SK-N-SH (cell line): ENCODE measurements at regions not wholly inside any gene's neighbourhood (a gene's known extent, or its start where the extent isn't known, plus 50 kb on each side); places are given as distances from the start of the nearest gene placed in this dataset.

Experiments used
- CTCF ChIA-PET: fragments of 300-600, 350-600 bp; formaldehyde crosslinking; extraction: SDS; loops from one replicate; lab custom pipeline; 2021; lab: Yijun Ruan, JAX
- POLR2A ChIA-PET: fragments of 350-600 bp; sonication (Branson Sonifier 250); formaldehyde crosslinking; extraction: SDS; loops from one replicate; lab custom pipeline; 2020; ENCODE audit warnings: antibody characterized with exemption, inconsistent platforms; lab: Yijun Ruan, JAX
- DNase-seq: peaks from one replicate; pipeline ENCODE4 v3.0.0; 2012
- H2AFZ ChIP-seq: fragments of 200-600 bp; sonication (generic); 2 replicates; pipeline ENCODE4 v1.8.1; 2016; ENCODE audit warnings: antibody characterized with exemption, mild to moderate bottlenecking, low read depth
- H3F3A ChIP-seq: fragments of 200-600 bp; sonication (generic); replicated peaks from 2 replicates; pipeline ENCODE3; 2016; ENCODE audit warnings: antibody characterized with exemption, mild to moderate bottlenecking; ENCODE audit not compliant: insufficient read depth
- H3K27ac ChIP-seq, 2 experiments: fragments of 200-500 bp in 1 of 2; fragments of 200-600 bp in 1 of 2; sonication (Bioruptor generic) in 1 of 2; sonication (generic), shearing (Covaris generic) in 1 of 2; 2 replicates each; pipeline versions ENCODE4 v1.5.1 to v1.6.1; 2014 to 2016; ENCODE audit warnings: low read depth in 2 of 2, inconsistent platforms in 1 of 2, low read length in 1 of 2, mild to moderate bottlenecking in 1 of 2, mixed read lengths in 1 of 2
- H3K27me3 ChIP-seq: fragments of 200-600 bp; sonication (generic), shearing (Covaris generic); 2 replicates; pipeline ENCODE4 v1.6.1; 2016; ENCODE audit warnings: mixed run types; ENCODE audit not compliant: insufficient read depth
- H3K36me3 ChIP-seq, 2 experiments: fragments of 200-500 bp in 1 of 2; fragments of 200-600 bp in 1 of 2; sonication (Bioruptor generic) in 1 of 2; sonication (generic) in 1 of 2; replicated peaks in 1 of 2; 2 replicates each; pipeline versions ENCODE3 to v1.5.1; 2014 to 2016; ENCODE audit warnings: low read length in 1 of 2, mild to moderate bottlenecking in 1 of 2; ENCODE audit not compliant: insufficient read depth in 2 of 2, control insufficient read depth in 1 of 2
- H3K4me1 ChIP-seq, 2 experiments: fragments of 200-500 bp in 1 of 2; fragments of 200-600 bp in 1 of 2; sonication (Bioruptor generic) in 1 of 2; sonication (generic), shearing (Covaris generic) in 1 of 2; 2 replicates each; pipeline versions ENCODE4 v1.5.1 to v1.6.1; 2014 to 2016; ENCODE audit warnings: low read depth in 1 of 2, low read length in 1 of 2, mixed run types in 1 of 2; ENCODE audit not compliant: insufficient read depth in 2 of 2, control insufficient read depth in 1 of 2
- H3K4me2 ChIP-seq: fragments of 200-600 bp; sonication (generic), shearing (Covaris generic); 2 replicates; pipeline ENCODE4 v1.6.1; 2017; ENCODE audit warnings: mixed run types
- H3K4me3 ChIP-seq, 2 experiments: fragments of 200-500 bp in 1 of 2; fragments of 200-600 bp in 1 of 2; sonication (Bioruptor generic) in 1 of 2; sonication (generic), shearing (Covaris generic) in 1 of 2; 2 replicates each; pipeline versions ENCODE4 v1.5.1 to v1.8.1; 2014 to 2016; ENCODE audit warnings: low read depth in 2 of 2, inconsistent platforms in 1 of 2, low read length in 1 of 2, mild to moderate bottlenecking in 1 of 2, mixed read lengths in 1 of 2, moderate library complexity in 1 of 2
- H3K79me2 ChIP-seq: fragments of 200-600 bp; sonication (generic); 2 replicates; pipeline ENCODE4 v1.8.1; 2017; ENCODE audit warnings: mild to moderate bottlenecking; ENCODE audit not compliant: insufficient read depth
- H3K9ac ChIP-seq: fragments of 200-600 bp; sonication (generic); 2 replicates; pipeline ENCODE4 v1.6.1; 2017; ENCODE audit warnings: mixed run types
- H3K9me2 ChIP-seq: fragments of 200-600 bp; sonication (generic); 2 replicates; pipeline ENCODE4 v1.6.1; 2017; ENCODE audit warnings: mixed run types
- H3K9me3 ChIP-seq: fragments of 200-600 bp; sonication (generic); 2 replicates; pipeline ENCODE4 v1.6.1; 2017; ENCODE audit warnings: mixed run types, mild to moderate bottlenecking, moderate library complexity
- H4K20me1 ChIP-seq: fragments of 200-600 bp; sonication (generic); 2 replicates; pipeline ENCODE4 v1.6.1; 2017; ENCODE audit warnings: mild to moderate bottlenecking, mixed run types; ENCODE audit not compliant: insufficient read depth
- CHD2 ChIP-seq: fragments of 150-350 bp; IDR thresholded peaks from 2 replicates; pipeline ENCODE4 v1.6.1; 2018; ENCODE audit warnings: low read length; ENCODE audit not compliant: partially characterized antibody
- CTCF ChIP-seq: fragments of 200-600 bp; sonication (generic); IDR thresholded peaks from 2 replicates; pipeline ENCODE4 v1.6.1; 2017; ENCODE audit warnings: antibody characterized with exemption, mild to moderate bottlenecking, moderate library complexity
- ELF1 ChIP-seq: IDR thresholded peaks from 2 replicates; pipeline ENCODE4 v1.4.0; 2012
- EP300 ChIP-seq, 2 experiments: IDR thresholded peaks; 2 replicates each; pipeline versions ENCODE4 v1.4.0 to v1.6.1; 2012; ENCODE audit warnings: borderline replicate concordance in 1 of 2, low read depth in 1 of 2, low read length in 1 of 2
- FOSL2 ChIP-seq: IDR thresholded peaks from 2 replicates; pipeline ENCODE4 v1.4.0; 2012; ENCODE audit warnings: low read depth, mild to moderate bottlenecking, moderate library complexity, borderline replicate concordance
- FOXJ3 ChIP-seq: sonication (generic); formaldehyde crosslinking; IDR thresholded peaks from 2 replicates; pipeline ENCODE4 v1.5.1; 2020; ENCODE audit warnings: mild to moderate bottlenecking, missing genetic modification reagents
- FOXM1 ChIP-seq: IDR thresholded peaks from 2 replicates; pipeline ENCODE4 v1.4.0; 2012; ENCODE audit warnings: low read depth, mild to moderate bottlenecking
- GATA2 ChIP-seq: sonication (generic); formaldehyde crosslinking; IDR thresholded peaks from 2 replicates; pipeline ENCODE4 v1.5.0; 2020; ENCODE audit warnings: mild to moderate bottlenecking, missing genetic modification reagents
- IRF3 ChIP-seq: fragments of 150-350 bp; IDR thresholded peaks from 2 replicates; pipeline ENCODE4 v1.6.1; 2016; ENCODE audit warnings: mild to moderate bottlenecking, low read depth, low read length
- MAX ChIP-seq: IDR thresholded peaks from 2 replicates; pipeline ENCODE4 v1.4.0; 2012; ENCODE audit warnings: low read depth
- MEF2A ChIP-seq: IDR thresholded peaks from 2 replicates; pipeline ENCODE4 v1.4.0; 2012; ENCODE audit warnings: low read depth, borderline replicate concordance
- NFIC ChIP-seq: IDR thresholded peaks from 2 replicates; pipeline ENCODE4 v1.4.0; 2012; ENCODE audit warnings: borderline replicate concordance
- NRF1 ChIP-seq: IDR thresholded peaks from 2 replicates; pipeline ENCODE4 v1.6.1; 2012; ENCODE audit warnings: low read depth, mild to moderate bottlenecking, low read length
- RAD21 ChIP-seq: IDR thresholded peaks from 2 replicates; pipeline ENCODE4 v1.6.1; 2012; ENCODE audit warnings: mild to moderate bottlenecking, low read length
- RCOR1 ChIP-seq: fragments of 150-350 bp; IDR thresholded peaks from 2 replicates; pipeline ENCODE4 v1.6.1; 2017; ENCODE audit warnings: antibody characterized with exemption, low read length
- REST ChIP-seq: IDR thresholded peaks from 2 replicates; pipeline ENCODE4 v1.6.1; 2012; ENCODE audit warnings: mild to moderate bottlenecking, low read depth, low read length, moderate library complexity
- RFX5 ChIP-seq: IDR thresholded peaks from 2 replicates; pipeline ENCODE4 v1.6.1; 2012; ENCODE audit warnings: mild to moderate bottlenecking, improper control_type of control experiment, low read length
- RXRA ChIP-seq: IDR thresholded peaks from 2 replicates; pipeline ENCODE4 v1.4.0; 2012; ENCODE audit warnings: low read depth, mild to moderate bottlenecking, borderline replicate concordance
- SIN3A ChIP-seq: IDR thresholded peaks from 2 replicates; pipeline ENCODE4 v1.6.1; 2012; ENCODE audit warnings: low read depth, mild to moderate bottlenecking, low read length, moderate library complexity, borderline replicate concordance
- SMC3 ChIP-seq: IDR thresholded peaks from 2 replicates; pipeline ENCODE4 v1.6.1; 2012; ENCODE audit warnings: low read depth, low read length, improper control_type of control experiment
- WGBS: methylation state at CpG from one replicate; pipeline ENCODE4 v1.1.6; 2017; ENCODE audit warnings: low lambda C conversion rate; 5-methylcytosine and 5-hydroxymethylcytosine counted together

- H3K27me3 ChIP-seq, result peaks cover 9% of the 10 kb centered on the region; the same call in 1 of the 2 replicates
- no peaks in the 10 kb centered on the region for H3K9me3 ChIP-seq
- H3K79me2 ChIP-seq, result no peaks in the 10 kb centered on the region
- ChIA-PET POLR2A (no interaction called here), CTCF (interaction anchor here (1.6 kb wide), 1 partner anchor 19 kb away, joined by 4 read pairs; no protein-coding TSS in a partner anchor)
- H3K9me2 ChIP-seq, result no peaks in the 10 kb centered on the region
- TF ChIP-seq FOXM1 (no peak), MEF2A (no peak), NFIC (no peak), REST (no peak), IRF3 (no peak), ELF1 (no peak), NRF1 (no peak), CTCF (no peak), SIN3A (no peak), MAX (no peak), RFX5 (no peak), SMC3 (no peak), EP300 (IDR thresholded peaks at IDR 0.05; ENCODE audit: borderline replicate concordance in 1 of 2, low read depth in 1 of 2, low read length in 1 of 2) (no peak), GATA2 (CRISPR knock-in tag) (no peak), FOXJ3 (CRISPR knock-in tag) (no peak), CHD2 (no peak), RCOR1 (no peak), RXRA (no peak), RAD21 (no peak), FOSL2 (no peak)
- 5% methylated on average over 5 of the region's 5 CpGs for WGBS
- no peaks in the 10 kb centered on the region for H4K20me1 ChIP-seq
- H3K4me2 ChIP-seq, result no peak overlapping the region
- no peak overlapping the region for H3K9ac ChIP-seq
- no peak overlapping the region for H2AFZ ChIP-seq
- H3K36me3 ChIP-seq, result no peaks in the 10 kb centered on the region
- H3F3A ChIP-seq, result no peaks in the 10 kb centered on the region
- no peaks in the 10 kb centered on the region for H3K4me1 ChIP-seq
- H3K27ac ChIP-seq, result no peak overlapping the region
- no peak for DNase-seq
- H3K4me3 ChIP-seq, result no peak overlapping the region
These were observed 314.7 kb downstream of the UQCRFS1 start for GRCh38 chr19:28898249-28898648.
